ENCODE measurements at regions not wholly inside any gene's neighbourhood (a gene's known extent, or its start where the extent isn't known, plus 50 kb on each side); places are given as distances from the start of the nearest gene placed in this dataset.

DNA sequence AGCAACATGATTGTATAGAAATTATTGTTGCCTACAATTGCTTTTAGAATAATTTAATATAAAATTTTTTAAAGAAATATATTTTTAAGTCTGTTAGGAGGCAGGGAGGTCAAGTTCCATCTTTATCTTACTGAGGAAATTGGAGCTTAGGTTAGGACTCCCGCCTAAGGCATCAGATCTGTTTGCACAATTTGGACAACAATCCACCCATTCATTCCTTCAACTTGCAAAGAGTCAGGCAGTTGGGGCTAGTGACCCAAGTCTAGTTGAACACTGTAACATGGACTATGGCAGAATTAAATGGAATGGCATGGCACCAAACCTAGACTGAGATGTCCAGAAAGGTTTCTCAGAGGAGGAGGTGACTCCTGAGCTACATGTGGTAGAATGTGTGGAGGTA, 149.4 kb upstream of the SETMAR start:
- no peaks in the 10 kb centered on the region for H3K36me3 ChIP-seq
- in situ Hi-C loops (cut with MboI; ENCODE audit: low pct_ligation_motif_present in 1 of 4, low pct_unique_long_range_greater_than_20kb in 1 of 4, low sequenced_read_pairs in 3 of 4) = no loop called here
- WGBS, 2 donors (ENCODE audit: low coverage in 1 of 2) = 44 to 64% methylated on average over 1 of the region's 1 CpG

GRCh38 chr3:4158329-4158728, 144.8 kb upstream of the SETMAR start:
- Histone ChIP-seq H3K36me3 (no peaks in the 10 kb centered on the region), H3K9me3 (no peaks in the 10 kb centered on the region), H3K27ac (no peak overlapping the region), H3K4me1 (no peaks in the 10 kb centered on the region), H3K27me3 (no peaks in the 10 kb centered on the region), H3K4me3 (no peak overlapping the region)
- intact Hi-C loops (cut with DNase I; ENCODE audit: low total_unique reads) (no loop called here), in situ Hi-C loops (cut with MboI; ENCODE audit: low pct_ligation_motif_present in 1 of 4, low pct_unique_long_range_greater_than_20kb in 1 of 4, low sequenced_read_pairs in 3 of 4) (no loop called here)
- DNase-seq = no peak
- WGBS, 2 donors (ENCODE audit: low coverage in 1 of 2) = 87 to 89% methylated on average over 2 of the region's 2 CpGs
- TF ChIP-seq EP300 (IDR thresholded peaks at IDR 0.05; ENCODE audit: low read depth) = no peak
- no peak for TF ChIP-seq CTCF (IDR thresholded peaks at IDR 0.05)
- no peak for TF ChIP-seq POLR2AphosphoS5 (IDR thresholded peaks at IDR 0.05)
- TF ChIP-seq POLR2A (IDR thresholded peaks at IDR 0.05) = no peak

More for the DNA sequence above, 149.4 kb upstream of the SETMAR start:
- Histone ChIP-seq H3K4me3 (no peak overlapping the region), H3K27me3 (no peaks in the 10 kb centered on the region), H3K27ac (no peak overlapping the region), H3K9me3 (no peaks in the 10 kb centered on the region), H3K4me1 (no peaks in the 10 kb centered on the region)
- intact Hi-C loops (cut with DNase I; ENCODE audit: low total_unique reads) = no loop called here
- DNase-seq = no peak
- TF ChIP-seq EP300 (IDR thresholded peaks at IDR 0.05; ENCODE audit: low read depth) (no peak), POLR2AphosphoS5 (IDR thresholded peaks at IDR 0.05) (no peak), POLR2A (IDR thresholded peaks at IDR 0.05) (no peak), CTCF (IDR thresholded peaks at IDR 0.05) (no peak)

DNA sequence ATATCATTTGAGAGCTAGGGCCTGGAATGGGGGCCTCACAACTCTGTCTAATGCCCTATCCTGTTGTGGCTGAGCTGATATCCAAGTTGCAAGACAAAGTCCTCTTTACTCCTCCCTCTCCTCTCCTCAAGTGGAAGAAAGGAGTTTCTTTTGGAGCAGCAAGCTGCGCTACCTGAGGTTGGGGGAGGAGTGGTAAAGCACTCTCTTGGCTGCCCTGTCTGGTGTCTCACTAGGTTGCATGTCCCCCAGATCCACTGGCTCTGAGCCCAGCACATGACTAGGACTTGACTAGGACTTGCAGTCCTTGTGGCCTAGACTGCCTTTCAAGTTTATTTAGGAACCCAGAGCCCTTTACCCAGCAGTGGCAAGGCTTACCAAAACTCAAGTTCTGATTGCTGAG, 141.1 kb upstream of the SETMAR start:
- no peak overlapping the region for H3K27ac ChIP-seq
- no peak for TF ChIP-seq EP300 (IDR thresholded peaks at IDR 0.05; ENCODE audit: low read depth)
- TF ChIP-seq POLR2A (IDR thresholded peaks at IDR 0.05) = no peak
- TF ChIP-seq POLR2AphosphoS5 (IDR thresholded peaks at IDR 0.05) = no peak
- no peak for TF ChIP-seq CTCF (IDR thresholded peaks at IDR 0.05)

DNA sequence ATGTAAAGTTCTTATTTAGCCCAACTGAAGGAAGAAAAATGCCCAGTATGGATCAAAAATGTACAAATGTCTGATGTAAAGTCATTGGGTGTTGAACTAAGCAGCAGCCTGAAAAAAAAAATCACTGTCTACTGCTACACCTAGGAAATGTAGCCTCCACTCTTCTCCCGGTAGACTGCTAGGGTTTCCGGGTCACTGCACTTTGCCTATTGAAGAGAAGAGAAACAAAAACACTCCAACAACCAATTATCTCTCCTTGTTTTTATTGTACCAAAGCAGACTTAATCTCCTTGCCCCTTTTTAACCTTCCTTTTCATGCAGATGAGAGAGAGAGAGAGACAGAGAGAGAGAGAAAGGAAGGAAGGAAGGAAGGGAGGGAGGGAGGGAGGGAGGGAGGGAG, 140.2 kb upstream of the SETMAR start:
- intact Hi-C loops (cut with DNase I; ENCODE audit: low total_unique reads) = no loop called here
- 61 to 82% methylated on average over 2 of the region's 2 CpGs for WGBS, 2 donors (ENCODE audit: low coverage in 1 of 2)
- H3K36me3 ChIP-seq = no peaks in the 10 kb centered on the region
- no peaks in the 10 kb centered on the region for H3K27me3 ChIP-seq
- H3K9me3 ChIP-seq = no peaks in the 10 kb centered on the region
- TF ChIP-seq POLR2A (IDR thresholded peaks at IDR 0.05) (no peak), EP300 (IDR thresholded peaks at IDR 0.05; ENCODE audit: low read depth) (no peak), CTCF (IDR thresholded peaks at IDR 0.05) (no peak), POLR2AphosphoS5 (IDR thresholded peaks at IDR 0.05) (no peak)
- H3K4me1 ChIP-seq = no peaks in the 10 kb centered on the region
- no peak for DNase-seq
- no peak overlapping the region for H3K4me3 ChIP-seq
- in situ Hi-C loops (cut with MboI; ENCODE audit: low pct_ligation_motif_present in 1 of 4, low pct_unique_long_range_greater_than_20kb in 1 of 4, low sequenced_read_pairs in 3 of 4) = no loop called here
- no peak overlapping the region for H3K27ac ChIP-seq

More for the DNA sequence above, 141.1 kb upstream of the SETMAR start:
- DNase-seq = no peak
- no peaks in the 10 kb centered on the region for H3K36me3 ChIP-seq
- no peaks in the 10 kb centered on the region for H3K27me3 ChIP-seq
- in situ Hi-C loops (cut with MboI; ENCODE audit: low pct_ligation_motif_present in 1 of 4, low pct_unique_long_range_greater_than_20kb in 1 of 4, low sequenced_read_pairs in 3 of 4) (no loop called here), intact Hi-C loops (cut with DNase I; ENCODE audit: low total_unique reads) (no loop called here)
- no peak overlapping the region for H3K4me3 ChIP-seq
- WGBS, 2 donors (ENCODE audit: low coverage in 1 of 2) = 80 to 100% methylated on average over 1 of the region's 1 CpG
- H3K9me3 ChIP-seq = no peaks in the 10 kb centered on the region
- H3K4me1 ChIP-seq = no peaks in the 10 kb centered on the region

All from transverse colon (tissue), 4 donors.